ENCODE measurements at regions not wholly inside any gene's neighbourhood (a gene's known extent, or its start where the extent isn't known, plus 50 kb on each side); places are given as distances from the start of the nearest gene placed in this dataset.

- intact Hi-C loops (cut with micrococcal nuclease; ENCODE audit: unreplicated experiment): no loop called here
- Histone ChIP-seq H3K27me3 (replicated peaks; ENCODE audit: insufficient read depth, low read depth, low read length, poor library complexity) (no peaks in the 10 kb centered on the region), H3K9me3 (ENCODE audit: low read depth, low read length, poor library complexity, severe bottlenecking) (no peaks in the 10 kb centered on the region), H3K4me3 (ENCODE audit: low read depth, low read length, poor library complexity, severe bottlenecking) (no peak overlapping the region), H3K36me3 (ENCODE audit: insufficient read depth, low read length, poor library complexity, severe bottlenecking) (no peaks in the 10 kb centered on the region), H3K4me1 (ENCODE audit: insufficient read depth, low read length, poor library complexity, severe bottlenecking) (peaks cover 43% of the 10 kb centered on the region), H3K27ac (ENCODE audit: low read depth, low read length, poor library complexity, severe bottlenecking) (no peak overlapping the region)
- BruUV-seq (replicated peaks): no TSS peak
- DNase-seq (ENCODE audit: low spot score): no peak
- ChIA-PET CTCF (no interaction called here), POLR2A (ENCODE audit: low non-redundant PET) (no interaction called here)
- TF ChIP-seq EZH2 (IDR thresholded peaks at IDR 0.05; ENCODE audit: borderline replicate concordance, low read depth, low read length, poor library complexity, severe bottlenecking) (no peak), CTCF (conservative IDR thresholded peaks at IDR 0.05; ENCODE audit: low read depth, low read length) (no peak)
Observed at GRCh38 chr2:212914392-212914791, 237.0 kb downstream of the IKZF2 start.

- no TSS peak for BruUV-seq (replicated peaks)
- no peak overlapping the region for H3K4me3 ChIP-seq (ENCODE audit: low read depth, low read length, poor library complexity, severe bottlenecking)
- H3K4me1 ChIP-seq (ENCODE audit: insufficient read depth, low read length, poor library complexity, severe bottlenecking): peaks cover 48% of the 10 kb centered on the region
- H3K27ac ChIP-seq (ENCODE audit: low read depth, low read length, poor library complexity, severe bottlenecking): no peak overlapping the region
- no peaks in the 10 kb centered on the region for H3K9me3 ChIP-seq (ENCODE audit: low read depth, low read length, poor library complexity, severe bottlenecking)
- intact Hi-C loops (cut with micrococcal nuclease; ENCODE audit: unreplicated experiment): no loop called here
- POLR2A ChIA-PET (ENCODE audit: low non-redundant PET): interaction anchor here (0.7 kb wide), 1 partner anchor 173 kb away, joined by 3 read pairs; no protein-coding TSS in a partner anchor
- no peaks in the 10 kb centered on the region for H3K27me3 ChIP-seq (replicated peaks; ENCODE audit: insufficient read depth, low read depth, low read length, poor library complexity)
- CTCF ChIA-PET: no interaction called here
- TF ChIP-seq EZH2 (IDR thresholded peaks at IDR 0.05; ENCODE audit: borderline replicate concordance, low read depth, low read length, poor library complexity, severe bottlenecking) (no peak), CTCF (conservative IDR thresholded peaks at IDR 0.05; ENCODE audit: low read depth, low read length) (no peak)
- no peaks in the 10 kb centered on the region for H3K36me3 ChIP-seq (ENCODE audit: insufficient read depth, low read length, poor library complexity, severe bottlenecking)
- DNase-seq (ENCODE audit: low spot score): no peak
Observed at GRCh38 chr2:212913640-212914306, 237.6 kb downstream of the IKZF2 start.

DNA sequence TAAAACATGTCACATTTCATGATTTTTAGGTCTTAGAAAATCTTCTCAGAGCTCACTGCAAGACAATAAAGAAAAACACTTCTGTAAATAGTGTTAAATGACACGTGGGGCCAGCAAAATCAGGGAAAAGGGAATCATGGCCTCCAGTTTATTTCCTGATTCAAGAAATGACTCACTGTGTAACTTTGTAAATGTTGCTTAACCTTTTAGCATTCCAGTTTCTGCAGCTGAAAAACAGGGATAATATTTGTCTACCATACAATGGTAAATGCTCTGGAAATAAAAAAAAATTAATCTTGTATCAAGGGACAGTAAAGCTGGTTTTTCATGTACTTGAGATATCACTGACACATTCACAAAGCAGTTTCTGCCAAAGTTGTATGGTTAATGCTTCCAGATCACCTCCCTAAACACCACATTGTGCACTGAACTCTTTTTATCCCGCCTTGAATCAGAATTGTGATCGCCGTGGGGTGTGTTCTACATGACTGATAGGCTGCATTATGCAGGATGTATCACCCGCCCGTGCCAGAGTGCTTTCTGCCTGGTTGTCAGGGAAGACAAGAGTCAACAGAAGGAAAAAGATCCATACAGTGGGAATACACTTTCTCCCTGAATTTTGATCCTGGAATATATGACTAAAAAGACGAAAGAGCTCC is 238.8 kb downstream of the IKZF2 start:
- TF ChIP-seq CTCF (conservative IDR thresholded peaks at IDR 0.05; ENCODE audit: low read depth, low read length) (no peak), EZH2 (IDR thresholded peaks at IDR 0.05; ENCODE audit: borderline replicate concordance, low read depth, low read length, poor library complexity, severe bottlenecking) (no peak)
- CTCF ChIA-PET: no interaction called here
- POLR2A ChIA-PET (ENCODE audit: low non-redundant PET): interaction anchor here (0.7 kb wide), 1 partner anchor 174 kb away, joined by 3 read pairs; no protein-coding TSS in a partner anchor
- no TSS peak for BruUV-seq (replicated peaks)
- H3K27ac ChIP-seq (ENCODE audit: low read depth, low read length, poor library complexity, severe bottlenecking): peak overlapping the region; percentile 60
- peaks cover 60% of the 10 kb centered on the region for H3K4me1 ChIP-seq (ENCODE audit: insufficient read depth, low read length, poor library complexity, severe bottlenecking)
- H3K27me3 ChIP-seq (replicated peaks; ENCODE audit: insufficient read depth, low read depth, low read length, poor library complexity): no peaks in the 10 kb centered on the region
- H3K9me3 ChIP-seq (ENCODE audit: low read depth, low read length, poor library complexity, severe bottlenecking): no peaks in the 10 kb centered on the region
- intact Hi-C loops (cut with micrococcal nuclease; ENCODE audit: unreplicated experiment): no loop called here
- H3K36me3 ChIP-seq (ENCODE audit: insufficient read depth, low read length, poor library complexity, severe bottlenecking): no peaks in the 10 kb centered on the region
- DNase-seq (ENCODE audit: low spot score): peak; percentile 40
- no peak overlapping the region for H3K4me3 ChIP-seq (ENCODE audit: low read depth, low read length, poor library complexity, severe bottlenecking)

All from A673 (cell line).